GM18502 (cell line): ENCODE measurements at regions not wholly inside any gene's neighbourhood (a gene's known extent, or its start where the extent isn't known, plus 50 kb on each side); places are given as distances from the start of the nearest gene placed in this dataset.

Experiments used
- ATAC-seq: cut with Tn5 transposase; IDR thresholded peaks from one replicate; pipeline ENCODE4 v1.9.1; 2021; ENCODE audit warnings: mild to moderate bottlenecking; ENCODE audit not compliant: unreplicated experiment, poor library complexity

DNA sequence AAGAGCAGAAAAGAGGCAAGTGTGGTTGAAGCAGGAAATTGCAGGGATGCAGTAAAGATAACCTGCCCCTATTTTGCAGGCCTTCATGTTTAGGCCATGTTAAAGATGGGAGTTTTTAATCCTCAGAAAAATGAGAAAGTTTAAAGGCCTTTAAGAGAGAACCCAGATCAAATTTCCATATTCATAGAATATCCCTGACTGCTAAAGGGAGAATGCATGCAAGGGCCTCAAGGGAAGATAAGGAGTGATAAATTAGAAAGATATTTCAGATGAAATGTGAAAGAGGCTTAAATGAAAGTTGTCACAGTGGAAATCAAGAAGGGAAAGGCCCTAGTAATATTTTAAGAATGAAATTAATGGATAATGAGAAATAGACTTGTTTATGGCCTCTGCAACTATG, 292.1 kb downstream of the SATB1 start:
- no peak for ATAC-seq

- no peak for ATAC-seq
Measured at GRCh38 chr3:18127859-18128681, 297.1 kb downstream of the SATB1 start.

DNA sequence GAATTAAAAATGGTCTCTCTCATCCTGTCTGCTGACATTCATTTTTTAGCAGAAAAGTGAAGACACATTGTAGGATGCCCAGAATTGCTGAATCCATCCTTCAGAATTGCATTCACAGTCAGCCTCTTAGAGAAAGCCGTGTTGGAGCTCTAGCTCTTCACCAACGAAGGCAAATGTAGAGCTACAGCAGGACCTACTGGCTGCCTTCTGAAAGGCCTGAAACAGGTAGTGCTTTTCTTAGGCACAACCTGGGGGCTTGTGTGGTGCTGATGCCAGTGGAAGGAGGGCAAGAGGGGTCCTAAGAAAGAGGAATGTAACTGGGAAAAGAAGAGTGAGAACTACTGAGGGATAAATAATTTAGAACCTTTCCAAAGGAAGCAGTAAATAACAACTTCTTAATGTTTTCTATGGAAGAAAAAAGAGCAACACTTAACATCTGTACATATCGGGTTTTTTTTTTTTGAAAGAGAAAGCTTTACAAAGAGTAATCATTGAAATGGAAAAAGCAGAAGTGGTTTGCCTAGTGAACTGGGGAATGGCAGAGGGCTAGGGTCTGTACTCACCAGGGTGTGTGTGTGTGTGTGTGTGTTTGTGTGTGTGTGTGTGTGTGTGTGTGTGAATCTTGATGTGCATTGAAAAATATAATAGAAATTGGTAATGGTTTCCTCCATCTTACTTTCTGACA, 297.8 kb downstream of the SATB1 start:
- peak; percentile 93 for ATAC-seq

DNA sequence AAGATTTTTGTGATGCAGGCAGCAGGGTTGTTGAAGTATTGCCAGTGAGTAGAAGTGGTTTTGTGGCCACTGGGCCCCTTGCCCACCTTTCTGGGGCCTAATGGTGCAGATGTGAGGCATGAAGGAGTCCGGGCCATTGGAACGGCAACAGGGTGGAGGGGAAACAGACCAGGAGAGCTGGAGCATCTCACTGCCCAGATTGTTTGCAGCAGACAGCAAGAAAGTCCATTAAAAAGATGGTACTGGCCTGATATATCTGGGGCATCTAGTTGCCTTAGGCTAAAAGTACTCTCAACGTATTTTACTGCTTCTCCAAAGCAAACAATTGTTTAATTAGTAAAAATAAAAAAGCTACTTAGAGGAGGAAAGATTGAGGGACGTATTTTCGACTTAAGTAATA, 298.4 kb downstream of the SATB1 start:
- no peak for ATAC-seq

DNA sequence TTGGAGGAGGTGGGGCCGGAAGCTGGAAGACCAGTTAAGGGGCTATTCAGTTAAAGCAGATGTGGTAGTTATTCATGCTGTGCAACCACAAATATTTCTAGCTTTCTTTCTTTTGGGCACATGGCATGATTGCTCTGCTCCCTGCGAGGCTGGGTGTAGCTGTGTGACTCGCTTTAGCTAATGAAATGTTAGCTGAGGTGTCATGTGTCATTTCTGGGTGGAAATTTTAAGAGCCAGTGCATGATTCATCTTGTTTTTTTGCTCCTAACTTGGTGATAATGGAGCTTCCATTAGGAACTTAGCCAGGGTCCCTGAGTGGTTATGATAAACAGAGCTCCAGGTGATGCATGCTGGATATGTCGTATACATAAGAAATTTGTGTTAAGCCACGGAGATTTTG, 300.6 kb downstream of the SATB1 start:
- ATAC-seq: no peak

- ATAC-seq: no peak
Measured at GRCh38 chr3:18122264-18122663, 302.9 kb downstream of the SATB1 start.

DNA sequence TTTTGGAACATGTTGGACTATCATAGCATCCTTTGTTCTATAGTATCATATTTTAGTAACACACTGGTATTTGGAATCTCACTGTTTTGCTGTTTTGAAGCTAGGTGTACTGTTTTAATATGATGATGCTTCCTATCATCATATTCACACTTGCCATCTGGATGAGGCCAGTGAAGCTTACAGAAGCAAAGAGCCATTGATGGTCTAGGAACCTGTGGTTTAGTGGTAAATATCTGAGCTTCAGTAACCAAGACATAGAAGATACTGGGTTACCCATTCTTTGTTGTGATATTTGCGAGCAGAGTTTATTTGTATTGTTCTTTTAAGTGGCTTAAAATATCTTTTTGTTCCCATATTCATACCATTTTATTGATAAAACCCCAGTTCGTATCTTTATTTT, 304.1 kb downstream of the SATB1 start:
- no peak for ATAC-seq

DNA sequence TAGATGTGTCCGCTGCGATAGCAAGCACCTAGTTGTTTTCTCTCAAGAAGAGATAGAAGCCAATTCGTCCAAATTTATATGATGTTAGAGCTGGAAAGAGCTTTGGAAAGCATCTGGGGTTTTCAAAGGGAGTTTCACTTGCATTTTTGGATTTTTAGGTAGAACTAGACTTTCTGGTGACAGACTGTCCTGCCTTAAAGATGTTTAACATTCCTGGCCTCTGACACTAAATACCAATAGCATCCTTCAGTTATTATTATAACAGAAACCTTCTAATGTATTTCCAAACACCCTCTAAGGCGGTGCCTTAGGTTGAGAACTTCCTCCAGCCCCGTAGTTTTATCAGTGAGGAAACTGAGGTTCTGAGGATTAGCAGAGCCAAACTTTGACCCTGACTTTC, 305.3 kb downstream of the SATB1 start:
- no peak for ATAC-seq

- ATAC-seq: no peak
Measured at GRCh38 chr3:18114894-18115293, 310.2 kb downstream of the SATB1 start.

GRCh38 chr3:18113417-18113816, 311.7 kb downstream of the SATB1 start:
- ATAC-seq: no peak

GRCh38 chr3:18112674-18113375, 312.3 kb downstream of the SATB1 start:
- no peak for ATAC-seq

DNA sequence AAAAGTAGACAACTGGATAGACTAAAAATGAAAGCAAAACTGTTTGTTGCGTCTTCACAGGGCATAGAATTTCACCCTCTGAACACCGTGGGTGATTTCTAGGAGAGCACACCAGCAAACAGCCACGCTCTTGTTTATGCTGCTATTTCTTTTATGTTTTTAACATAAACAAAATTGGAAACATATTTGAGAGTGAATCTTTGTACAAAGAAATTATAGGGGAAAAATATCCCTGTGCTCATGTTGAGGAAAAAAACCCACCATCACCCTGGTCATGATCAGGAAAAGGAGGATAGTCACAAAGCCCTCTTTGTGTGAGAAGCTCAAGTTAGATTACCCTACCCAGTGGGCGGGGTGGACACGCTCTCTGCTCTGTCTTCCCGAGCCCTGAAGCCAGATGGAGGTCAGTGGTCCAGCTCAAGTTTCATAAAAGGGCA, 313.3 kb downstream of the SATB1 start:
- peak; percentile 94 for ATAC-seq

DNA sequence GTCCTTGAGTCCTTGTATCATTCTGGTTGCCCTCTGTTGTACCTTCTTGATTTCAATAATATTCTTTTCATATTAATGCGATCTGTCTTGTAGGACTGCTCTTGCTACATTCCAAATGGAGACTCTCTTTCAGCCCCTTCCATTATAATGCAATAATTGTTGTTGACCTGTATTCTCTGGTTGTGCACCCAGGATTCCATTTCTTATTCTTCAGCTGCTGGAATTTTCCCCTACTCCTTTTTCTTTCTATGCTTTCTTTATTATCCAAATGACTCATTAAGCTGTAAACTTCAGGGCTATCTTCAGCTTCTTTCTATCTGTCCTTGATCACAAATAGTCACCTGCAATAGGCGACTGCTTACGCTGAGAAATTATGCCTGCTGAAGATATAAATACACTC, 321.5 kb downstream of the SATB1 start:
- ATAC-seq: no peak

DNA sequence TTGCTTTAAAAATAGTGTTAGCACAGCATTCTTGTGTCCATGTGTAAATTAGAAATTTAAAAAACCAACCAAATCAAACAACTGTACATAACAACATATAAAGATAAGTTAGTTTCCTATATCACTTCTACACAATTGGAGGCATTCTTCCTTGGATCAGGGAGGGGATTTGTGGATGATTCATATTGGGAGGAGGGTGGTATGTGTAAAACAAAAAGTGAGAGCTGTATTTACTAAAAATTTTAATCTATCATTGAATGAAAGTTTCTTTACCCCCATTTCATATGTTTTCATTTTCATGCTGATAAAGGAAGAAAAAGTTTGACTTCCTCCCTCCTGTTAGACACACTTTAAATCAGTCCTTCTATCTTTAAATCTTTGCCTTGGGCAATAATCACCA, 325.0 kb downstream of the SATB1 start:
- no peak for ATAC-seq

- ATAC-seq: no peak
Measured at GRCh38 chr3:18099611-18100010, 325.5 kb downstream of the SATB1 start.

- ATAC-seq: no peak
Measured at GRCh38 chr3:18098960-18099587, 326.1 kb downstream of the SATB1 start.

DNA sequence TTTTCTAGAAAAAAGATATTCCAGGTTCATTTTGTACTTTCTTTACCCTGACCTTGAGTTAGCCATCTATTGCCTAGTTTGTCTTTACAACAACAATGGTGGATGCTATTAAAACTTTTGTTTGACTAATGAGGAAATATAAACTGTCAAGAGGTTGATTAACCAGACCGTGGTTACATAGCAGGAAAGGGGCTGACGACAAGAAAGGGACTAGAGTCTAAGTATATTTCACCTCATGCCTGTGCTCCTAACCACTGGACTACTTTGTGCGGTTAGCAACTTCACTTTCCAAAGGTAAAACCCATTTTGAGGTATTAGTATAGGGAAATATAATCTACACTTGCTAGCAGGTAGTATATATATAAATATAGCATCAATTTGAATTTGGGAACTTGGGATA, 327.1 kb downstream of the SATB1 start:
- no peak for ATAC-seq

GRCh38 chr3:18097473-18097872, 327.7 kb downstream of the SATB1 start:
- ATAC-seq: no peak

DNA sequence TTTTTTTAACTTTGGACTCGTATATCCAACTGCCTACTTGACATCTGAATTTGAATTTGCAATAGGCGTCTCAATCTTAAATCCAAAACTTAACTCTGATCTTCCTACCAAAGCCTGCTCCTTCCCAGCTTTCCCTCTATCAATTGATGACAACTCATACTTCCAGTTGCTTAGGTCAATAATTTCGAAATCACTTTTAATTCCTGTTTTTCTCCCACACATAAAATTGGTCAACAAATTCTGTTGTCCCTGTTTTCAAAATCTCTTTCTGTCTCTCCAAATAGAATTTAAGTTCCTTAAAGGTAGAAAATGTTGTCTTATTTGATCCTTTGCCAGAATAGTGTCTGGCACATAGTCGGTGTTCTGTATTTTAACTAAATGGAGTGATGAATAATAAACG, 332.4 kb downstream of the SATB1 start:
- no peak for ATAC-seq

- ATAC-seq: no peak
Measured at GRCh38 chr3:18090377-18090776, 334.8 kb downstream of the SATB1 start.

GRCh38 chr3:18087988-18088387, 337.2 kb downstream of the SATB1 start:
- ATAC-seq: no peak
